ENCODE measurements at regions not wholly inside any gene's neighbourhood (a gene's known extent, or its start where the extent isn't known, plus 50 kb on each side); places are given as distances from the start of the nearest gene placed in this dataset.

DNA sequence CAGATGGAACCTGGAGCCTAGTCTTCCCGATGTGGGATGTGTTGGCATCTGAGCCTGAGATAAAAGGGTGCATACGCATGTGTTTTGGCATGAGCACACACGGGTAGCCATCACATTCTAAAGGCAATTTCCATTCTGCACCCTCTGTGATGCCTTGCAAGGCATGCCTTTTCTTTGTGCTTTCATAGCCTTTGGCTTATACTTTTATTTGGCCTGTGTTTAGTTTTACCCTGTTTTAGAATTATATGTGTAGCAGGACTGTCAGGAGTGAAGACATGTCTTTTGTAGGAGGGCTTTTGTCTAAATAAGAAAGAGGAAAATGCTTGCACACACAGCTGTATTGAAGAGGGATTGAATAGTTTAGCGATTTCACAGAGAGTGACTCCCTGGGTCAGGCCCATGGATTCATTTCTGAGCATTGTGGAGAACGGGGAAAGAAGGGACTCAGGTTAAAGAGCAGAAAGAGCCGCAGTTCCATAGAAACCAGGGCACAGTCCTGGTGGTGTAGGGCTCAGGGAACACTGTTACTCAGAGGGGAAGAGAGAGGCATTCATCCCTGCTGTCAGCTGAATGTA, 530.2 kb downstream of the DHX35 start:
- no peak overlapping the region for H3K4me3 ChIP-seq (ENCODE audit: low read length in 2 of 2)
- no peaks in the 10 kb centered on the region for H3K36me3 ChIP-seq (ENCODE audit: control insufficient read depth in 1 of 2, insufficient read depth in 2 of 2, low read length in 1 of 2)
- ATAC-seq (ENCODE audit: low FRiP score), result no peak
- 81% methylated on average over 6 of the region's 6 CpGs for WGBS, 2 donors
- DNase-seq, result no peak
- H3K9me3 ChIP-seq (ENCODE audit: control insufficient read depth, low read length), result peaks cover under 1% of the 10 kb centered on the region
- intact Hi-C loops (cut with DNase I), result no loop called here
- no peaks in the 10 kb centered on the region for H3K27me3 ChIP-seq (ENCODE audit: control insufficient read depth in 1 of 2, insufficient read depth in 2 of 2, low read length in 1 of 2)
- H3K4me1 ChIP-seq (ENCODE audit: control insufficient read depth in 1 of 2, insufficient read depth in 2 of 2, low read length in 2 of 2), result no peaks in the 10 kb centered on the region
- no peak overlapping the region for H3K27ac ChIP-seq (ENCODE audit: low read depth in 1 of 2, low read length in 2 of 2)

GRCh38 chr20:39491711-39492110, 529.6 kb downstream of the DHX35 start:
- intact Hi-C loops (cut with DNase I), result no loop called here
- Histone ChIP-seq H3K4me3 (ENCODE audit: low read length in 2 of 2) (no peak overlapping the region), H3K27ac (ENCODE audit: low read depth in 1 of 2, low read length in 2 of 2) (no peak overlapping the region), H3K4me1 (ENCODE audit: control insufficient read depth in 1 of 2, insufficient read depth in 2 of 2, low read length in 2 of 2) (no peaks in the 10 kb centered on the region), H3K27me3 (ENCODE audit: control insufficient read depth in 1 of 2, insufficient read depth in 2 of 2, low read length in 1 of 2) (no peaks in the 10 kb centered on the region), H3K36me3 (ENCODE audit: control insufficient read depth in 1 of 2, insufficient read depth in 2 of 2, low read length in 1 of 2) (no peaks in the 10 kb centered on the region), H3K9me3 (ENCODE audit: control insufficient read depth, low read length) (no peaks in the 10 kb centered on the region)
- WGBS, 2 donors, result 59 to 74% methylated on average over 1 of the region's 1 CpG
- ATAC-seq (ENCODE audit: low FRiP score) (no peak), DNase-seq (no peak)

DNA sequence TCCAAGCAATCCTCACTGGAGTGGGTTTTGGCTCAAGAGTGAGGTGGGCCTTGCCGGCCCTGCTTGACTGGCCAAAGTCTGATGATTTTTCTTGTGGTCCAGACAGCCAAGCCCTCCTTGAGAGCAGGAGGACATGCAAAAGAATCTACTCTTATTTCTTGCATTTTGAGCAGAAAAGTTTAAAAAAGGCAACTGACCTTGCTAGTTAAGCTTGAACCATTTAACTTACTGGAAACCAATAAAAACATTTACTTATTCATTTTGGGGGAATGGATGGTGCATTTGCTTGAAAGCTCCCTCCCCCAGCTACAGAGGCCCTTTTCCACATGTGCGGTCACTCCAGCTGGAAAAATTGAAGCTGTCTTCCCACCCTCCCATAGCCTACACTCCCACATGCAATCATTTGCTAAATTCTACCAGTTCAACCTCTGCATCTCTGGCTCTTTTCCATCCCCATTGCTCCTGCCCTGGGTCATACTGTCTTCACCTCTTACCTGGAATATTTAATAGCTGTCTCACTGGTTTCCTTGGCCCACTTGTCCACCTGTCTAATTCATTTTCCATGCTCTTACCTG, 527.9 kb downstream of the DHX35 start:
- no peaks in the 10 kb centered on the region for H3K9me3 ChIP-seq (ENCODE audit: control insufficient read depth, low read length)
- H3K4me1 ChIP-seq (ENCODE audit: control insufficient read depth in 1 of 2, insufficient read depth in 2 of 2, low read length in 2 of 2), result no peaks in the 10 kb centered on the region
- no peaks in the 10 kb centered on the region for H3K36me3 ChIP-seq (ENCODE audit: control insufficient read depth in 1 of 2, insufficient read depth in 2 of 2, low read length in 1 of 2)
- no peaks in the 10 kb centered on the region for H3K27me3 ChIP-seq (ENCODE audit: control insufficient read depth in 1 of 2, insufficient read depth in 2 of 2, low read length in 1 of 2)
- ATAC-seq (ENCODE audit: low FRiP score) (no peak), DNase-seq (no peak)
- 54 to 59% methylated on average over 2 of the region's 2 CpGs for WGBS, 2 donors
- no peak overlapping the region for H3K4me3 ChIP-seq (ENCODE audit: low read length in 2 of 2)
- intact Hi-C loops (cut with DNase I), result no loop called here
- H3K27ac ChIP-seq (ENCODE audit: low read depth in 1 of 2, low read length in 2 of 2), result no peak overlapping the region

DNA sequence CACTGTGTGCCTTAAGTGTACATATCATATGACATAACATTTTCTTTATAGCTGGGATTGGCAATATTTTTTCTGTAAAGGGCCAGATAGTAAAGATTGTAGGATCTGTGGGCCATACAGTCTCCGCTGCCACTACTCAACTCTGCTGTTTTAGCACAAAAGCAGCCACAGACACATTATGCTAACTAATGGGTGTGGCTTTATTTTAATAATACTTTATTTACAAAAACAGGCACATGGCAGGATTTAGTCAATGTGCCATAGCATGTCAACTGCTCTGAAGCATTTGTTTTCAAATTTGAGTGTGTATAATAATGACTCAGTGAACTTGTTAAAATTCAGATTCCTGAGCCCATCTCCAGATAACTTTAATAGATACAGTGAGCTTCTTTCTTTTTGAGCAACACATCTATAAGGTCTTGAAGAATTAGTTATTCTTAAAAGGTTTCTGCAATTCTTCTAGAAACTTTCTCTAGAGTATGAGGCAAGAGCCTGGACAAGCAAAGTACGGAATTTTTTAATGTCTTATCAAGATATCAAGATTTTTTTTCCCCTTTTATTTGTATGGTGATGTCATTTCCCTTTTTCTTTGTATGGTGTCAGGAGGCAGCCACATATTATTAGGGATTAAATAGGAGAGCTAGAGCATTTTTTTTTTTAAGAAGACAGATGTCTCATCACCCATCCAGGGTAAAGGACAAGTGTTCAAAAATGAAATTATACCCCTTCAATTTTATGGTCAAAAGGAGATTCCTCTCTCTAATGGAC, 518.3 kb downstream of the DHX35 start:
- no peaks in the 10 kb centered on the region for H3K36me3 ChIP-seq (ENCODE audit: control insufficient read depth in 1 of 2, insufficient read depth in 2 of 2, low read length in 1 of 2)
- H3K27ac ChIP-seq (ENCODE audit: low read depth in 1 of 2, low read length in 2 of 2), result no peak overlapping the region
- ATAC-seq (ENCODE audit: low FRiP score) (no peak), DNase-seq (no peak)
- WGBS, 2 donors, result 48 to 54% methylated on average over 2 of the region's 2 CpGs
- peaks cover 2% of the 10 kb centered on the region for H3K9me3 ChIP-seq (ENCODE audit: control insufficient read depth, low read length)
- H3K27me3 ChIP-seq (ENCODE audit: control insufficient read depth in 1 of 2, insufficient read depth in 2 of 2, low read length in 1 of 2), result no peaks in the 10 kb centered on the region
- intact Hi-C loops (cut with DNase I), result no loop called here
- no peak overlapping the region for H3K4me3 ChIP-seq (ENCODE audit: low read length in 2 of 2)
- H3K4me1 ChIP-seq (ENCODE audit: control insufficient read depth in 1 of 2, insufficient read depth in 2 of 2, low read length in 2 of 2), result no peaks in the 10 kb centered on the region

- intact Hi-C loops (cut with DNase I), result no loop called here
Observed at GRCh38 chr20:39479196-39479810, 517.2 kb downstream of the DHX35 start.

DNA sequence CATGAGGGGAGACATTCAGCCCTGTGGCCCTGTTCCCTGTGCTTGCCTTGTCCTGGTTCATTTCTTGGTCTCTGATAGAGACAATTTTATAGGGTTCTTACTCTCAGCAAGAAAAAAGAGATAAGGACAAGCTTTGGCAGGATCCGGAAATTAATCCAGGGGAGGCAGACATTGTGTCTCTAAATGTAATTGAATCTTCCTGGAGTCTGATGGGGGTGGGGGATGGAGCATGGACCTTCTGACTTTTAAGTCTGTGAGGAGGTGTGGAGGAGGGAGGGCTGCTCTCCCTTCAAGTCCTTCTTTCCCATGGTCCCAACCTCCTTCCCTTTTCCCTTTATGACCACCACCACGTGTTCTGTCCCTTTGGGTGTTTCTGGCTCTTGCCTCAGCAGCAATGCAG, 512.7 kb downstream of the DHX35 start:
- Histone ChIP-seq H3K4me1 (ENCODE audit: control insufficient read depth in 1 of 2, insufficient read depth in 2 of 2, low read length in 2 of 2) (no peaks in the 10 kb centered on the region), H3K27me3 (ENCODE audit: control insufficient read depth in 1 of 2, insufficient read depth in 2 of 2, low read length in 1 of 2) (no peaks in the 10 kb centered on the region), H3K9me3 (ENCODE audit: control insufficient read depth, low read length) (no peaks in the 10 kb centered on the region), H3K4me3 (ENCODE audit: low read length in 2 of 2) (no peak overlapping the region), H3K36me3 (ENCODE audit: control insufficient read depth in 1 of 2, insufficient read depth in 2 of 2, low read length in 1 of 2) (no peaks in the 10 kb centered on the region), H3K27ac (ENCODE audit: low read depth in 1 of 2, low read length in 2 of 2) (no peak overlapping the region)
- 29 to 39% methylated on average over 2 of the region's 2 CpGs for WGBS, 2 donors
- DNase-seq (no peak), ATAC-seq (ENCODE audit: low FRiP score) (no peak)
- intact Hi-C loops (cut with DNase I), result no loop called here

More at GRCh38 chr20:39479196-39479810, 517.2 kb downstream of the DHX35 start:
- H3K4me1 ChIP-seq (ENCODE audit: control insufficient read depth in 1 of 2, insufficient read depth in 2 of 2, low read length in 2 of 2), result no peaks in the 10 kb centered on the region
- 89 to 93% methylated on average over 4 of the region's 4 CpGs for WGBS, 2 donors
- H3K36me3 ChIP-seq (ENCODE audit: control insufficient read depth in 1 of 2, insufficient read depth in 2 of 2, low read length in 1 of 2), result no peaks in the 10 kb centered on the region
- DNase-seq, result no peak
- H3K9me3 ChIP-seq (ENCODE audit: control insufficient read depth, low read length), result peaks cover 2% of the 10 kb centered on the region
- ATAC-seq (ENCODE audit: low FRiP score), result no peak
- H3K27me3 ChIP-seq (ENCODE audit: control insufficient read depth in 1 of 2, insufficient read depth in 2 of 2, low read length in 1 of 2), result no peaks in the 10 kb centered on the region
- no peak overlapping the region for H3K27ac ChIP-seq (ENCODE audit: low read depth in 1 of 2, low read length in 2 of 2)
- no peak overlapping the region for H3K4me3 ChIP-seq (ENCODE audit: low read length in 2 of 2)

- Histone ChIP-seq H3K9me3 (ENCODE audit: control insufficient read depth, low read length) (no peaks in the 10 kb centered on the region), H3K4me3 (ENCODE audit: low read length in 2 of 2) (no peak overlapping the region), H3K36me3 (ENCODE audit: control insufficient read depth in 1 of 2, insufficient read depth in 2 of 2, low read length in 1 of 2) (no peaks in the 10 kb centered on the region), H3K4me1 (ENCODE audit: control insufficient read depth in 1 of 2, insufficient read depth in 2 of 2, low read length in 2 of 2) (no peaks in the 10 kb centered on the region), H3K27me3 (ENCODE audit: control insufficient read depth in 1 of 2, insufficient read depth in 2 of 2, low read length in 1 of 2) (no peaks in the 10 kb centered on the region), H3K27ac (ENCODE audit: low read depth in 1 of 2, low read length in 2 of 2) (no peak overlapping the region)
- 43 to 51% methylated on average over 4 of the region's 4 CpGs for WGBS, 2 donors
- intact Hi-C loops (cut with DNase I), result no loop called here
- ATAC-seq (ENCODE audit: low FRiP score) (no peak), DNase-seq (no peak)
Observed at GRCh38 chr20:39473536-39473935, 511.4 kb downstream of the DHX35 start.

DNA sequence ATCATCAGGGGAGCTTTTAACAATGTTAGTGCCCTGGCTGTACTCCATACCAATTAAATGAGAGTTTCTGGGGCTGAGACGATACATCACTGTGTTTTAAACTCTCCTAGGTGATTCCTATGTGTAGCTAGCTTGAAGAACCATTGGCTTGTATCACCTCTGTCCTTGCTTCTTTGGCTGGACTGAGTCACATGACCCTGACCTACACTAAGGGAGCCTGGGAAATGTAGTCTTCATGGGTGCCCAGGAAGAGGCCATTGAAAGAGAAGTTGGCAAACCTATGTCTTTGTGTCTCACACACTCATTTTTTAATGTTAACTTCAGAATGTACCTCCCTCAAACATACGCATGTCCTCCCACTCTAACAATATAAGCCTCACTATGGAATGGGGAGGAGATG, 506.6 kb downstream of the DHX35 start:
- Histone ChIP-seq H3K4me1 (ENCODE audit: control insufficient read depth in 1 of 2, insufficient read depth in 2 of 2, low read length in 2 of 2) (no peaks in the 10 kb centered on the region), H3K27ac (ENCODE audit: low read depth in 1 of 2, low read length in 2 of 2) (no peak overlapping the region), H3K36me3 (ENCODE audit: control insufficient read depth in 1 of 2, insufficient read depth in 2 of 2, low read length in 1 of 2) (no peaks in the 10 kb centered on the region), H3K9me3 (ENCODE audit: control insufficient read depth, low read length) (no peaks in the 10 kb centered on the region), H3K4me3 (ENCODE audit: low read length in 2 of 2) (no peak overlapping the region), H3K27me3 (ENCODE audit: control insufficient read depth in 1 of 2, insufficient read depth in 2 of 2, low read length in 1 of 2) (no peaks in the 10 kb centered on the region)
- DNase-seq (no peak), ATAC-seq (ENCODE audit: low FRiP score) (no peak)
- 87 to 89% methylated on average over 2 of the region's 2 CpGs for WGBS, 2 donors
- intact Hi-C loops (cut with DNase I), result no loop called here
